PC-9 (cell line): ENCODE measurements at regions not wholly inside any gene's neighbourhood (a gene's known extent, or its start where the extent isn't known, plus 50 kb on each side); places are given as distances from the start of the nearest gene placed in this dataset.

Experiments
- EZH2 ChIP-seq: fragments of 200-600 bp; sonication (generic); IDR thresholded peaks from 2 replicates; pipeline ENCODE4 v1.8.0; 2017; ENCODE audit warnings: antibody characterized with exemption, low read depth
- TF ChIP-seq, protein P1 (sequence below): fragments of 200-600 bp; sonication (generic); conservative IDR thresholded peaks from 2 replicates; pipeline ENCODE4 v1.6.1; 2017; ENCODE audit warnings: mixed run types, antibody characterized with exemption, mild to moderate bottlenecking, moderate library complexity

DNA sequence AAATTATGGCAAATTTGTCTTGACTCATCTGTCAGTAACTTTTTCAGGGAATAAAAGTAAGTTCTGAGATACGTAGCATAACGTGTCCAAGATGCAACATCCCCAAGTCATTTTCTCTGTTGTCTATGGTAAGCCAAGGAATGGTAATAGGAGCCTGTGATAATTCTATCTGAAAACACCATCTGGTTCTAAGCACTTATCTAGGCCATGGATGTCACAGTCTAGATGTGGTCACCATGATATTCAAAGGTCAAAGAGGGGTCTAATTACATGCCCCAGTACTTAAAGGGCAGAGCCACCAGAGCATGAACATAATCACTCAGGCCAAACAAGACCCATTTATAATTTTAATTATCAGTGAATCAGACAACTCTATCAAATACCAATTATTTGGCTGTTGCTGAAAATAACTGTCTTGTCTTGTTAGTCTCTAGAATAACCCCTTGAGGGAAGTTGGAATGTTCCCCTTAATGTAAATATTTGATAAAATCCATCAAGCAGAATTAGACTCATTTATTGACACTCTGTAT is 225.1 kb upstream of the MPPED2 start:
- no peak for TF ChIP-seq EZH2
- TF ChIP-seq, protein P1, sequence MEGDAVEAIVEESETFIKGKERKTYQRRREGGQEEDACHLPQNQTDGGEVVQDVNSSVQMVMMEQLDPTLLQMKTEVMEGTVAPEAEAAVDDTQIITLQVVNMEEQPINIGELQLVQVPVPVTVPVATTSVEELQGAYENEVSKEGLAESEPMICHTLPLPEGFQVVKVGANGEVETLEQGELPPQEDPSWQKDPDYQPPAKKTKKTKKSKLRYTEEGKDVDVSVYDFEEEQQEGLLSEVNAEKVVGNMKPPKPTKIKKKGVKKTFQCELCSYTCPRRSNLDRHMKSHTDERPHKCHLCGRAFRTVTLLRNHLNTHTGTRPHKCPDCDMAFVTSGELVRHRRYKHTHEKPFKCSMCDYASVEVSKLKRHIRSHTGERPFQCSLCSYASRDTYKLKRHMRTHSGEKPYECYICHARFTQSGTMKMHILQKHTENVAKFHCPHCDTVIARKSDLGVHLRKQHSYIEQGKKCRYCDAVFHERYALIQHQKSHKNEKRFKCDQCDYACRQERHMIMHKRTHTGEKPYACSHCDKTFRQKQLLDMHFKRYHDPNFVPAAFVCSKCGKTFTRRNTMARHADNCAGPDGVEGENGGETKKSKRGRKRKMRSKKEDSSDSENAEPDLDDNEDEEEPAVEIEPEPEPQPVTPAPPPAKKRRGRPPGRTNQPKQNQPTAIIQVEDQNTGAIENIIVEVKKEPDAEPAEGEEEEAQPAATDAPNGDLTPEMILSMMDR, result no peak
